ENCODE measurements at regions not wholly inside any gene's neighbourhood (a gene's known extent, or its start where the extent isn't known, plus 50 kb on each side); places are given as distances from the start of the nearest gene placed in this dataset.

- no peak for DNase-seq (ENCODE audit: extremely low read depth, low read depth)
- no peak for TF ChIP-seq CTCF (IDR thresholded peaks at IDR 0.05; ENCODE audit: low read depth, low read length)
Observed at GRCh38 chr13:84362777-84363176, 480.5 kb upstream of the SLITRK1 start.

- DNase-seq (ENCODE audit: extremely low read depth, low read depth), result no peak
- no peak for TF ChIP-seq CTCF (IDR thresholded peaks at IDR 0.05; ENCODE audit: low read depth, low read length)
Observed at GRCh38 chr13:84360822-84361221, 478.5 kb upstream of the SLITRK1 start.

GRCh38 chr13:84358601-84359000 lies 476.3 kb upstream of the SLITRK1 start:
- no peak for DNase-seq (ENCODE audit: extremely low read depth, low read depth)
- TF ChIP-seq CTCF (IDR thresholded peaks at IDR 0.05; ENCODE audit: low read depth, low read length), result no peak

- TF ChIP-seq CTCF (IDR thresholded peaks at IDR 0.05; ENCODE audit: low read depth, low read length), result no peak
- DNase-seq (ENCODE audit: extremely low read depth, low read depth), result no peak
Observed at GRCh38 chr13:84352946-84353345, 470.7 kb upstream of the SLITRK1 start.

GRCh38 chr13:84339456-84339855 lies 457.2 kb upstream of the SLITRK1 start:
- TF ChIP-seq CTCF (IDR thresholded peaks at IDR 0.05; ENCODE audit: low read depth, low read length), result no peak
- DNase-seq (ENCODE audit: extremely low read depth, low read depth), result no peak

GRCh38 chr13:84332346-84332745 lies 450.1 kb upstream of the SLITRK1 start:
- no peak for TF ChIP-seq CTCF (IDR thresholded peaks at IDR 0.05; ENCODE audit: low read depth, low read length)
- DNase-seq (ENCODE audit: extremely low read depth, low read depth), result no peak

- TF ChIP-seq CTCF (IDR thresholded peaks at IDR 0.05; ENCODE audit: low read depth, low read length), result no peak
- DNase-seq (ENCODE audit: extremely low read depth, low read depth), result no peak
Observed at GRCh38 chr13:84315527-84315926, 433.3 kb upstream of the SLITRK1 start.

Measured in AG09319 (cell line).